SKM-1 treated with dmso at 0.1 percent for 144 hours (cell line): ENCODE measurements at regions not wholly inside any gene's neighbourhood (a gene's known extent, or its start where the extent isn't known, plus 50 kb on each side); places are given as distances from the start of the nearest gene placed in this dataset.
"Not testable (repeated sequence)": the region's sequence is repeated elsewhere in the genome, so short reads cannot be mapped to it uniquely, and the experiment has no call there.

Experiments used
- DNase-seq: peaks from one replicate; lab custom pipeline; 2025; ENCODE audit not compliant: unreplicated experiment; lab: John Stamatoyannopoulos, UW

DNA sequence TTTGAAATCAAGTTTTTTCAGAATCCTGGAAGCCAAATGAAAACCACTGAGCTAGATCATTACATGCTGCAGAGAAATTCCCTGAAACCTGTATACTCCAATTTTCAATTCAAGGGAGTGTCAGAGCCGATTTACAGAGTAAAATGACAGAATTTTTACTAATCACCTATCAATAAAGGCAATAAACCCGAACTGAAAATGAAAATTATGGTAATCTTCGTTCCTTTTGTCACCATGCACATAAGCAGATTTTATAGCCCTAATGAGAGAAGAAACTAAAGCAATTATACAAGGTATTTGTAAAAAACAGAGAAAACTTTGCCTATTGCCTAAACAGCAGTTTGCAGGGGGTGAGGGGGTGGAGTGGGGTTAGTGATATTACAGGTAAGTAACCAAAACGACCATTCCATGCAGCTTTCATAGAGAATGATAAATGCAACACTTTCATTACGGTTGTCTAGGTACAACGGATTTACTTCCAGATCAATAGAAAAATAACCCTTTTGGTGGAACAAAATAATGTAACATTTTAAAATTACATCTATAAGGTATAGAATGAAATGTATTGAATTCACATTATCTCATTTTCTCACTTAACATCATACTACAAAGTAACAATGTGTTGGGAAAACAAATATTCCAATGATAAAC lies 115.2 kb upstream of the BEND6 start:
- no peak for DNase-seq

DNA sequence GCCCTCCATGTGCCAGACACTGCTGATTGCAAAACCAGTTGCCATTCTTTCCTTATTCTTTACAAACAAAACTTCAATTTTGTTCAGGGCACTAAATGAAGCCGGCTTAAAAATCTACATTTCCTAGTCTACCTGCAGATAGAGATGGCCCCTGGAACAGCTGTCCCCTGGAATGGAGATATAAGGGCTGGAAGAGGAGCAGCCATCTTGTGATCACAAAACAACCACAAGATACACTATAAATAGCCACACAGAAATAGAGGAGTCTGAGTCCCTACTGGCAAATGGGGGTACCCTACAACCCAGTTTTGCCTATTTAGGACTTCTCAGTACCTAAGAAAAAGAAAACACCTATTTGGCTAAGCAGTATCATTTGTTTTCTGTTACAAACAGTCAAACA lies 115.9 kb upstream of the BEND6 start:
- no peak for DNase-seq

DNA sequence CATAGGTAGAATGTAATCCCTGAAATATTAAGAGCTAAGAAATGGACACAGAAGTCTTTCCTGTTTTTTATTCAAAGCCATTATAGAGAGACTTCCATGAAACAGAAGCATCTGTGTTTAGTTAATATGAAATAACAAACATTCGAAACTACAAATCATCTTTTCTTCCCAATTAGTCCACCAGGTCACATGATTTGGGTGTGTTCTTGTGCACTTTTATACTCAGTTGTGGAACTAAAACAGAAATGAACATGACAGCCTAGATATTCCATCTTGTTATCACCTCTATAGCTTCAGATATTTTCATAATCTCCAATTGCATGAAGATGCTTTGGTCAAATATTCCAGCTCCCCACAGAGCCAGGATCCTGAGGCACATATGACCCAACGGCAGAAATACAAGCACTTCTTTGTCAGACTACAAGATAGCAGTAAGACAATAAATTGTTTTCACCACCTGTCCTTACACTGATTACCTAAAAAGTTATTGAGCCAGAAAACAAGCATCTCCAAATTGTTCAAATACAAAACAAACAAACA lies 116.8 kb upstream of the BEND6 start:
- no peak for DNase-seq

DNA sequence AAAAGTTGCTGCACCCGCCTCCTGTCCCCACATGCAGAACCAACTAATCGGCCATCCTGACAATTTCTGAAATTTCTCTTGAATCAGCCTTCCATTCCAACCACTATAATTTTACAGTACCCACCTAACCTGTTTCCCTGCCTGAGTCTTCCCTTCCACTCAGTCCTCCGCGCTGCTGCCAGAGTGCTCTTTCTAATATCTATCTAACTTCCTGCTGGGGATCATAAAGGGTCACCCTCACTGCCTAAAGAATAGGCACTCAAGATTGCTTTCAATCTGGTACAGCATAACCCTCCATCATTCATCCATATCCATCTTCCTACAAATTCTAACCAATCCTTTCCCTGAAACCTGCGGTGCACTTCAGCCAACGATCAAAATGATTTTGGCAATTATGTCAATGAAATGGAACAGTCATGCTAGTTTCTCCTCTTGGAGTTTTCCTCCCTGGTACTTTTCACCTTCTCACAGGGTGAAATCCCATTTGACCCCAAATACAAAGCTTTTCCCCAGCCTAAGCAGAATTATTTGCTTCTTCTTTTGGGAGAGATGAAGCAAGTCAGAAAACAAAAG lies 117.5 kb upstream of the BEND6 start:
- DNase-seq = no peak

DNA sequence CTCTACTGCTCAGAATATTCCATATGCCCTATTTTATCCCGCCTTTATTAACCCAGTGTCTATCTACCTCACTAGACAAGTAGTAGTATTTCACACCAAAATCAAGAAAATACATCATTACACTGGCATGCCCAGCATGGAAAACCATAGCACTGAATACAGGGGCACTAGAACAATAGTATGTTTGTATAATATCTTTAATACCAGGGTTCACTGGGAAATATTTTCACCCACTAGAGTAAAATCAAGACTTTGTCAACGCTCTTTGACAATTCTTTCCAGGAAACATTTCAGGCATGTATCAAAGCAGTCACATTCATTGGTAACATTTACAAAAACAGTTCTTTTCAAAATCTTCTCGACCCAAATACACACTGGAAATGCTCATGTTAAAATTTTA lies 119.3 kb upstream of the BEND6 start:
- DNase-seq = no peak

DNA sequence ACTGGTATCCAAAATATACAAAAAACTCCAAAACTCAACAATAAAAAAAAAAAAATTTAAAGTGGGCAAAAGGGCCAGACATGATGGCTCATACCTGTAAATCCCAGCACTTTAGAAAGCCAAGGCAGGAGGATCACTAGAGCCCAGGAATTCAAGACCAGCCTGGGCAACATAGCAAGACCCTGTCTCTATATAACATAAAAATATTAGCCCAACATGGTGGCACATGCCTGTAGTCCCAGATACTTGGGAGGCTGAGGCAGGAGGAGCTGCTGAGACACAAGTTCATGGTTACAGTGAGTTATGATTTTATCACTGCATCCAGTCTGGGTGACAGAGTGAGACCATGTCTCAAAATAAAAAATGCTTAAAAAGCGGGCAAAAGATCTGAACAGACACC lies 121.0 kb upstream of the BEND6 start:
- no peak for DNase-seq

DNA sequence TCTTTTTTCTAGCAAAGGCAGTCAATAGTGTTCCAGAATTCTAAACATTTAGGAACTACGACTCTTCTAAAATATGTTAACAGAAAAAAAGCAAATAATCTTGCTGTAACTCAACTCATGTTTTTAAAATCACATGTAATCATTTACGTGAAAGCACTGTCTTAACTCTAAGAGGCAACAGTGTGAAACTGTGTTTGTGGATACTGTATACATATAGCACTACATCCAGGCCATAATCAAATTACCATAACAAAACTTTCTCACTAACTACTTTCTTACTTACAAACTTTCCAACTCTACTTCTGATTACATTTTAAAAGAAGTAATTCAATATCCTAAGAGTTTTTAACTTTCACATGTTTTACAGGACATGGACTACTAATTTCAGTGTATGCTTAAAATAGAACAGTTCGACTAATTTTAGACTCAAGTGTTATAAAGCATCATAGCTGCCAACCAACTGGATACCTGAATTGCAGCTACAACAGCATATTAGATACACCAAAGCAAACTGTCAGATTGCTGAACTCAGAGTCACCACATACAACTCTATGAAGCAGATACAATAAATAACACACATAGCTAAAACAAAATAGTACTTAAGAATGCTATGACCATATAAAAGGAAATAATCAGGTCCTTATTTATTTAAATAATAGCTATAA lies 121.6 kb upstream of the BEND6 start:
- no peak for DNase-seq

DNA sequence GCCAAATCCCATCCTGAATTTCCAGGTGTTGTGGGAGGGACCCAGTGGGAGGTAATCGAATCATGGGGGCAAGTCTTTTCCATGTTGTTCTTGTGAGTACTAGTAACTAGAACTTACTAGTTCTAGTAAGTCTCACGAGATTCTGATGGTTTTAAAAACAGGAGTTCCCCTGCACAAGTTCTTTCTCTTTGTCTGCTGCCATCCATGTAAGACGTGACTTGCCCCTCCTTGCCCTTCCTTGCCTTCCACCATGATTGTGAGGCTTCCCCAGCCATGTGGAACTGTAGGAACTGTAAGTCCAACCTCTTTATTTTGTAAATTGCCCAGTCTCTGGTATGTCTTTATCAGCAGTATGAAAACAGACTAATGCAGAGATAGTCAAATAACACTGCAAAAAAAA lies 122.7 kb upstream of the BEND6 start:
- no peak for DNase-seq

DNA sequence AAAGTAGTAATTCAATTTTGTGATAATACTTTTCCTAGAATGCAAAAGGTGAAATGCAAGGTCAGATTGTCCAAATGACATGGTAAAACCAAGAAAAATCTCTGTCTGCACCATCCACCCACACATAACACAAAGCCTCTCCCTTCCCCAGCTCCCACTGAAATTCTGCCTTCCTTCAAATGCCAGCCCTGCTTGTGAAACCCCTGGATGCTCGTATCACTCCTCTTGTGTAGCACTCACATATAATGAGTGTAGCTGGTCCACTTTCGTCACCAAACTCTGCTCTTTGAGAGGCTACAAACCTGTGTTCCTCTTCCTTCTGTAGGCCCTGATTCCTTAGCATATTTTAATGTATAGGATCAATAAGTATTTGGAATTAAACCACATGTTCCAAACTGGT lies 123.6 kb upstream of the BEND6 start:
- DNase-seq = no peak

DNA sequence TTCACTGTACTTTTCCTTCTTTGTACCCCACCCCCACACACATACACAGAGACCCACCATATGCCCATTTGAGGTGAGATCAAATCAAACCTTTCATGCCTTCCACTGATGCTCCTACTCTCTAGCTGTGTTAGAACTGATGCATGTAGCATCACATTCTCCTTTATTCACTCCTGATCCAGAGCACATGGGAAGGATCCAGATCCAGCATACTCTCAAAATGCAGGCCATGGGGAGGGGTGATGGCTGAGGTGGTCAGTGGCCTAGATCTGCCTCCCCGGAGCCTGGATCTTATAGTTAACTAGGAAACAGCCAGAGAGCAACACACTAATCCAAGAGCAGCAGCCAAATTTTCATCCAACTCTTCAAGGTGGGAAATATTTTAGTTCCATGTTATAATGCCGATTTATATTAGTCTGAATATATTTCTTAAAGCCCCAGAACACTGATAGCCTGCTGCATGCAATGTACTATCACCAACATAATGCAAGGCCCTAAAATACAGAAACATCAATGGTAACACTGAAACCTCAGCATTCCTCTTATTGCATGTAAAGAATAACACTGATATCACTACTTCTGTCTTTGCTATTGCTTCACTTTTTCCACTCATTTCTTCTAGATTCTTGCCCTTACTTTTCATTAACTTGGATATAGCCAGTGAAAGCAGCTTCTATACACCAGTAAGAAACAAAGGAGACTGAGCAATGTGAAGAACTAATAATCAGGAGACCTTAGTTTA lies 126.8 kb upstream of the BEND6 start:
- no peak for DNase-seq

DNA sequence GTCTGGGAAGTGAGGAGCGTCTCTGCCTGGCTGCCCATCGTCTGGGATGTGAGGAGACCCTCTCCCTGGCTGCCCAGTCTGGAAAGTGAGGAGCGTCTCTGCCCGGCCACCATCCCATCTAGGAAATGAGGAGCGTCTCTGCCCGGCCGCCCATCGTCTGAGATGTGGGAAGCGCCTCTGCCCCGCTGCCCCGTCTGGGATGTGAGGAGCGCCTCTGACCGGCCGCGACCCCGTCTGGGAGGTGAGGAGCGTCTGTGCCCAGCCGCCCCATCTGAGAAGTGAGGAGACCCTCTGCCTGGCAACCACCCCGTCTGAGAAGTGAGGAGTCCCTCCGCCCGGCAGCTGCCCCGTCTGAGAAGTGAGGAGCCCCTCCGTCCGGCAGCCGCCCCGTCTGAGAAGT lies 130.5 kb upstream of the BEND6 start:
- DNase-seq = not testable (repeated sequence)

DNA sequence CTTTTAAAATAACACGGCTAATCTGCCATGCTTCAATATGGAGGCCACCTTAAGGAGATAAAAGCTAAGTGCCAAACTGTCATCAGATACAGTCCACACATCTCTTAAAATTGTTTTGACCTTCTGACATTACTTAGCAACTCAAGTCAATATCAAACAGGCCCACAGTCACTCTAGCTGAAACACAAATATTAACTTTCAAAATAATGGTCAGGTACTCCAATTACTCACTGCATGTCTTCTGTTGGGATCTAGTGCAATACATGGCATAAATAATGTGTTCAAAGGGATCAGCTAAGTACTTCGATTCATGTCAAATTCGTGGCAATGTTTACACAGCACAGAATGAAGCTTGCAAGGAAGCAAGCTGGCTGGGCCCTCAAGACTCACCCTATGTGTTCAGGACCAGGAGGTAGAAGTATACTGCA lies 133.9 kb upstream of the BEND6 start:
- no peak for DNase-seq

DNA sequence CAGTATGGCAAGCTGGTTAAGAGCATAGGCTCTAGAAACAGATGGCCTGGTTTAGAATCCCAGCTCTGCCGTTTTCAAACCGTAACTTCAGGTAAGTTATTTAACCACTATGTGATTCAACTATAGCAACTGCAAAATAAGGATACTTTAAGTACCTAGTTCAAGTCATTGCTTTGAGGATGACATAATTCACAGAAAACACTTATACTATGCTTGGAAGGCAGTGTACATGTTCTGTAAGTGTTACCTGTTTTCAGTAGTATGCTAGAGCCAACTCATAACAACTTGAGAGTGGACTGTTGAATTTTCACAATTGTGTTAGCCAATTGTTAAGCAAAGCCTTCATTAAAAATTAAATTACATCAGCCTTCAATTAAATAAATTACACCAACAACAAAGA lies 134.8 kb upstream of the BEND6 start:
- no peak for DNase-seq

DNA sequence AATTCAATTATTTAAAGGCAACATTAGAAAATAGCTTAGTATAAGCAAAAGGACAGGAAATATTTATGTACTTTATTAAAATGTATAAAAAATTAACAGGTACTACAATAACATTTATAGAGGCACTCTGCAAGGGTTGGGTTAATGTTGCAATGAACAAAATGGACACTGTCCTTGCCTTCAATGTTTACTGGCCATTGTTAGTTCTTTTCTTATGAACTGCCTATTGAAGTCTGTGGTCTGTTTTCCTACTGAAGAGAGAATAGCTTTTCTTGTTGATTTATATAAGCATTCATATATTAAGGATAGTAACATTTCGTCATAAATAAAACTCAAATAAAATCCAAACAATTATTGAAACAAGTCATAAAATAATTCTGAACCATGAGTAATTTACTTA lies 135.3 kb upstream of the BEND6 start:
- no peak for DNase-seq

DNA sequence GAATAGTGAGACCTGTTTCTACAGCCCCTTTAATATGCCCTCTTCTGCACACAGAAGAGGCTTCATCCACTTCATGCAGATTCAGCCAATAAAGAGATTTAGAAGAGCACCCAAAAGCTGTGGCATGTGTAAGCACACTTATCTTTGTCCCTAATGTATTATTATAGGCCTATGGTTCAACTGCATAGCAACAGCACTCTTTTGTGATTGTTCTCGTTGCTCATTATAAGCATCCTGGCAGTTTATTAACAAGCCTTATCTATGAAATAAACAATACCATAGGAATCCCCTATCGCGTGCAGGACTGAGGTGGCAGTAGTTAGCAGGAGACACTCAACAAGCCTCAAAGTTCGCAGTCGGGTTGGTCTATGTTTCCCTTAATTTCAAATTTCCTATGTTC lies 138.5 kb upstream of the BEND6 start:
- DNase-seq = no peak

DNA sequence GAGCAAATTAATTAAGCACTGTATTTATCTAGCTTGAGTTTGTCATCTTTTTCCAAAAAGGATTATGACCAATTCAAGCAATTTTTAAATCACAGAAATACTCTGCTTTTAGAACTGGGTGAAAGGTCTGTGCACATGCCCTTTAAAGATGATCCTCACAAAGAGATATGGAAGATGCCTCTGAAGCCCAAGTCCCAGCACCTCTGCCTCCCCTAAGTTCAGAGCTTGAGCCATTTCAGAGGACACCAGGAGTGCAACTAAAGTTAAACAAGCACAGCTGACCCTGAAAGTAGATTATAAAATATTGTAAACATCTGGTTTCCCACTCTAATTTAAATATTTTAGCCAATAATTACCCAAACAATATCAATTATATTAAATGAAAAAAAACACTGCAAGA lies 139.5 kb upstream of the BEND6 start:
- DNase-seq = no peak

DNA sequence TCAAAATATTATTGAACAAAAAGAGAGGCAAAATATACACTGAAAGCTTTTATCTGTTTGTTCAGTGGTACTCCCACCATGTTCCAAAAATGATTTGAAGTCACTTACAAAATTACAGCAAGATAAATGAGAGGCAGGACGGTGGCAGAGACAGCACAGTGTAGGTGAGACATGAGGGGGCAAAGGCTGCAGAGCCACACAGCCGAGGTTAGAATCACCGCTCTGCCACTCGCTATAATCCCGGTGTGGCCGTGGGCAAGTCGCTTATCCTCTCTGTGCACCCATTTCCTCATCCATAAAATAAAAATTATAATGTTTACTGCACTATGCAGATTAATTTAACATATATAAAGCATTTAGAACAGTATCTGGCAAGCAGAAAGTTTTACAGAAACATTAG lies 140.1 kb upstream of the BEND6 start:
- DNase-seq = no peak

DNA sequence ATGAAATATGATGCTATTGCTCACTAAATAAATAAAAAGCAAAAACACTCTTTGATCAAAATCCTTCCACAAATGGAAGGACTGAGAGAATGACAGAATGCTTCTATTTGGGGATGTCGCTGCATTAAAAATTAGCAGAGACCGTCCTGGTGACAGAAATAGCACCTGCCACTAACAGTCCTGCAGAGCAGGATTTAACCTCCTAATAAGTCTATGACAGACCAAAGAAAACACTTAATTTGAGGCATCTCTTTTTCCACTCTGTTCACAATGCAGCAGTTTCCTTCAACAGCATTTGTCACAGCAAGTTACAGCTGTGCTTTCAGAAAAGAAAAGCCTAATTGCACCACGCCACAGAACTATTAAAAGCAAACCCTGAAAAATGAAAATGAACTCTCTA lies 140.6 kb upstream of the BEND6 start:
- no peak for DNase-seq

DNA sequence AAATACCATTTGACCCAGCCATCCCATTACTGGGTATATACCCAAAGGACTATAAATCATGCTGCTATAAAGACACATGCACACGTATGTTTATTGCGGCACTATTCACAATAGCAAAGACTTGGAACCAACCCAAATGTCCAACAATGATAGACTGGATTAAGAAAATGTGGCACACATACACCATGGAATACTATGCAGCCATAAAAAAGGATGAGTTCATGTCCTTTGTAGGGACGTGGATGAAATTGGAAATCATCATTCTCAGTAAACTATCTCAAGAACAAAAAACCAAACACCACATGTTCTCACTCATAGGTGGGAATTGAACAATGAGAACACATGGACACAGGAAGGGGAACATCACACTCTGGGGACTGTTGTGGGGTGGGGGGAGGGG lies 142.1 kb upstream of the BEND6 start:
- not testable (repeated sequence) for DNase-seq

DNA sequence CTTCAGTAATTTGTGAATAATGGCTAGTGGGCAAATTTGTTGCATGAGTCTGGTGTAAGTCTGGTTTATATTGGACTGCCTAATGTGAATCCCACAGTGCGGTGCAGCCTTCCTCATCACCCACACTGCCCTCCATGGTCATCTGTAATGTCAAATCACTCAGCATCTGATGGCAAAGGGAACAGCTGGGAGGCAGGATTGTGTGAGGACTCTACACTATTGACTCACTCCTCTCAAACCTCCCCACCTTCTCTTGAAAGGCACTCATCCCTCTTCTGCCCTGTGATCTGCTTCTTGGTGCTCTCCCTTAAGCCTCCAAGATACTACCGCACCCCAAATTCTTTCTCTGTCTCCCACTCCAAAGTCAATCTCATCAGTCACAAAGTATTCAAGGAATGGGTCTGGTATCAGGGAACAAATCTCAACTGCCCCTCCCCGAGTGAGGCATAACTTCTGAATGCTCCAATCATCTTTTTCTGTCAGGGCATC lies 146.0 kb upstream of the BEND6 start:
- no peak for DNase-seq

DNA sequence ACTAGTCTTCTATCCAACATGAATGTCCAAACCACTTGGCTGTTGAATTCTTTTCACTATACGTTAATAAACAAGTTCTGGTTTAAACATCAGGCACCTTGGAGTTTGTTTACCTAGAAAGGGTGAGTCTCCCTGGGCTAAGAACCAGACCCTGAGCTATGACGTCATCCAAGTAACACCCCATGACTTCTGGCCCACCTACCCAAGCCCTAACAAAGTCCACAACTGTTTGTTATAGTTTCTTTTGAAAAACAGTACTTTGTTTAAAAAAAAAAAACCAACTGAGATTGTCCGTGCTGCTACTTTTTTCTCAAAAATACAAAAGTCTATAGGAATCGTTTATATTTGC lies 146.9 kb upstream of the BEND6 start:
- no peak for DNase-seq
